GM12864 (cell line): ENCODE measurements at regions not wholly inside any gene's neighbourhood (a gene's known extent, or its start where the extent isn't known, plus 50 kb on each side); places are given as distances from the start of the nearest gene placed in this dataset.

Source experiments
- DNase-seq: peaks from one replicate; pipeline ENCODE4 v3.0.0-alpha.2; 2011; ENCODE audit warnings: low read depth
- H3K4me3 ChIP-seq: 2 replicates; pipeline ENCODE4 v1.5.1; 2011; ENCODE audit warnings: mild to moderate bottlenecking, low read depth, low read length, control low read depth
- CTCF ChIP-seq: IDR thresholded peaks from 2 replicates; pipeline ENCODE4 v1.5.1; 2011; ENCODE audit warnings: low read depth, mild to moderate bottlenecking, moderate library complexity, low read length, control low read depth, inconsistent platforms; ENCODE audit errors: missing control alignments

GRCh38 chr6:99802396-99803031, 191.5 kb downstream of the MCHR2 start:
- no peak overlapping the region for H3K4me3 ChIP-seq
- peak; percentile 5 for TF ChIP-seq CTCF
- DNase-seq, result no peak

DNA sequence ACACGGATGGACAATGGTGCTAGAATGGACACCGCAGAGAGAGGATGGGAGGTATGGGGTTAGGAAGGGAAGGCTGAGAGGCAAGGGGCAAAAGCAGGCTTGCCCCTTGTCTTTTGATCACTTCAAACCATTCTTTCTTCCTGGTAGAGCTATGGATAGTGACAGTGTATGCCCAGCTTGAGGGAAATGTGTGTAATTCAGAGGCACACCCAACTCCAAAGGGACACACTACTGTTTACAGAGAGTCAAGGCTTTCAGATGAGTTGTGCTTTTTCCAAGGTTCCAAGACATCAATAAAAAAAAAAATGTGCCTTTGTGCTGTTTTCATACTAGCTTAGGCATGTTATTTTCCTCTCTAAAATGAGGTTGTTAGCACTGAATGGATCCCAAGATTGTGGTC, 185.0 kb downstream of the MCHR2 start:
- TF ChIP-seq CTCF, result no peak
- no peak overlapping the region for H3K4me3 ChIP-seq
- no peak for DNase-seq

DNA sequence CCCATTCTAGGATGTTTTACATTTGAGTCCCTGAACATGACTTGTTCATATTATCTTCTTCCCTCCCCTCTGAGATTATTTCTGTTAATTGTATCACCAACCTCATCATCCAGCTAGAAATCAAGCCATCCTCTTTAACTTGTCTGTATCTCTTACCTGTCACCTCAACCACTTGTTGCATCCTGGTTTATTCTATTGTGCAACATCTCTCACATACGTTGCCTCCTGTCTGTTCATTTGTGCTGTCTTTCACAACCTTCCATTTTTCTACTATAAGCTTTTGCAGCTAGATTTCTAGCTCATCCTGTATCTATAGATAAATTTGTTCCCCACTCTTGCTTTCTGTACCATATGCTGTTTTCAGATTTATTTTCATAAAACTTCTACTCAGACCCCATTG, 183.7 kb downstream of the MCHR2 start:
- TF ChIP-seq CTCF, result no peak
- DNase-seq, result no peak
- no peak overlapping the region for H3K4me3 ChIP-seq

DNA sequence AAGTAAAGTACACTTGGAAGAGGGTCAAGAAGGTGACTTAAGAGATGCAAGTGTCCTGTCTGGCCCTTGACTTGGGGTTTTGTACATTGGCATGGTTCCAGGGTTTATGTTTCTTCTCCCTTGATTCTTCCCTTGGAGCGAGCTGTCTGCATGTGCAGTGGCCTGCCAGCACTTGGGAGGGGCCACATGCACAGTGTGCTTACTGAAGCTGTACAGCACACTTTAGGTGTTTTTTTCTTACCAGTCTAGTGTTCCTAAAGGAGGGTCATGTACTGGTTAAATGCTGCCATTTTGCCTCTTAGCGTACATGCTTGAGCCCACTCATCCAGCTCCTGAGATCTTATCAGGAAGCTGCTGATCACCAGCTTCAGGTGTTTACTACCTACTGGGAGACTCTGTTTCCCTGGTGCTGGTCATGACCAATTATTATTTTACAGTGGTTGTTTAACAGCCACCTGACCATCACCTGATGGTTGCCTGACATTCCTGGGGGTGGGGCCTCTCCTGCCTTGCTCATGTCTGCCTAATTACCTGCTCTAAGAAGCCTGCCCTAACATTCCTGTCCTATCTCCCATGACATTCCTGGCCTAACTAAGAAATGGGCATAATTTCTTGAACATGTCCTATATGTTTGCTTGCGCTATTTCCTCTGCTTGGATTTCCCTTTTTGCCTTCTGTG, 182.9 kb downstream of the MCHR2 start:
- TF ChIP-seq CTCF, result no peak
- no peak overlapping the region for H3K4me3 ChIP-seq
- no peak for DNase-seq

- H3K4me3 ChIP-seq, result no peak overlapping the region
- TF ChIP-seq CTCF, result no peak
- no peak for DNase-seq
Observed at GRCh38 chr6:99811636-99812035, 182.4 kb downstream of the MCHR2 start.

DNA sequence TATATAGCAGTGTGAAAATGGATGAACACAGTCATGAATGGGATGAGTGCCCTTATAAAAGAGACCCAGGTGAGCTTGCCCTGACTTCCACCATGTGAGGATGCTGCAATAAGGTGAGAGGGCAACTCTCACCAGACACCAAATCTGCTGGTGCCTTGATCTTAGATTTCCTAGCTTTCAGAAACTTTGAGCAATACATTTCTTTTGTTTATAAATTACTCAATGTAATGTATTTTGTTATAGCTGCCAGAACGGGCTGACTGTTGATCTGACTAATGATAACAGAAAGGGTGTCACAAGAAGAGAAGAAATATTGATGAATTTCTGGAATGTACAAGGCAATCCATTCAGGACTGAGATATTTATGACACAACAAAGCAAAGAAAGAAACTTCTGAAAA, 180.5 kb downstream of the MCHR2 start:
- no peak overlapping the region for H3K4me3 ChIP-seq
- TF ChIP-seq CTCF, result no peak
- DNase-seq, result no peak

- no peak overlapping the region for H3K4me3 ChIP-seq
- DNase-seq, result no peak
- no peak for TF ChIP-seq CTCF
Observed at GRCh38 chr6:99814230-99814928, 179.6 kb downstream of the MCHR2 start.
